ENCODE measurements at regions not wholly inside any gene's neighbourhood (a gene's known extent, or its start where the extent isn't known, plus 50 kb on each side); places are given as distances from the start of the nearest gene placed in this dataset.

- TF ChIP-seq CTCF (IDR thresholded peaks at IDR 0.05), result no peak
- TF ChIP-seq POLR2AphosphoS5 (IDR thresholded peaks at IDR 0.05), result no peak
- no peak for TF ChIP-seq POLR2A (IDR thresholded peaks at IDR 0.05)
Measured at GRCh38 chr6:163726037-163726695, 311.6 kb downstream of the QKI start.
